ENCODE measurements at regions not wholly inside any gene's neighbourhood (a gene's known extent, or its start where the extent isn't known, plus 50 kb on each side); places are given as distances from the start of the nearest gene placed in this dataset.

DNA sequence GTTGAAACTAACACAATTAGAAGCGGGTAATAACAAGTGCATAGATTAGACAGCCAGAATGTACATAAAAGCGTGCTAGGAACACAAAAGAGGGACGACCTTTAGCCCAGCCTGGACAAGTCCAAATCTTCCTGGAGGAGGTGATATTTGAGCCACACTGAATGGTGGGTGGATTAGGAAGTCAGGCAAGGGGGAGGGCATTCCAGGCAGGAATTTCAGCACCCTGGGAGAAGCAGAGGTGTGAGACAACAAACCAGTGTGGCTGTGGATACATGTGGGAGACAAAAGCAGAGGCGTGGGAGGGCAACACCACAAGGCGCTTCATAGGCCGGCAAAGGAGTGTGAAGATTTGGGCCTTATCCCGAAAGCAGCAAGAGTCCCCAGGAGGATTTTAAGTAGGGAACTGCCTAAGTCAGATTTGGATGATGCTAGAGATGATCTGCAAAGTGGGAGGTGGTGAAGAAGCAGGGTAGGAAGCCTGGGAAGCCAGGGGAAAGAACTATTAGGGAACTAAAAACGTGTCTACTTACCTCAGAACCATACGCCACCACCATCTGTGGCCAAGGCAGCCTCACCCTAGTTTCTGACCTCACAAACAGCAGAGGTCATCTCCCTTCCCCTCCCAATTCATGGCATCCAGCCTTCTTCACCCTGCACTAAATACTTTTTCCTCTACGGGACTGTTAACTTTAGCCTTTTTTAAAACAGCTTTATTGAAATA is 81.8 kb downstream of the GLUL start (continued):
- TF ChIP-seq RXRB (CRISPR knock-in tag; IDR thresholded peaks at IDR 0.05; ENCODE audit: borderline replicate concordance) (peak; percentile 84), ZNF773 (CRISPR knock-in tag; IDR thresholded peaks at IDR 0.05; ENCODE audit: borderline replicate concordance) (no peak), ZBTB20 (CRISPR knock-in tag; IDR thresholded peaks at IDR 0.05; ENCODE audit: borderline replicate concordance, low read depth) (peak; percentile 52; the same call in 1 of the 2 replicates), ZNF792 (CRISPR knock-in tag; IDR thresholded peaks at IDR 0.05) (peak; percentile 49; the same call in 1 of the 2 replicates), PHF21A (CRISPR knock-in tag; IDR thresholded peaks at IDR 0.05) (peak; percentile 65), SMARCC2 (IDR thresholded peaks at IDR 0.05) (no peak), FOXJ3 (CRISPR knock-in tag; IDR thresholded peaks at IDR 0.05; ENCODE audit: borderline replicate concordance) (peak; percentile 69; the same call in 1 of the 2 replicates), ZFP82 (CRISPR knock-in tag; IDR thresholded peaks at IDR 0.05; ENCODE audit: borderline replicate concordance) (no peak), RXRA (CRISPR knock-in tag; IDR thresholded peaks at IDR 0.05) (peak; percentile 53; the same call in 1 of the 2 replicates), ZBTB7A (CRISPR knock-in tag; IDR thresholded peaks at IDR 0.05) (no peak), FOXA3 (CRISPR knock-in tag; IDR thresholded peaks at IDR 0.05) (peak; percentile 54; the same call in 1 of the 2 replicates), ZNF317 (CRISPR knock-in tag; IDR thresholded peaks at IDR 0.05) (0 out of 2 replicates have a peak, but pooled peaks have one; percentile 33), ZNF326 (CRISPR knock-in tag; IDR thresholded peaks at IDR 0.05; ENCODE audit: borderline replicate concordance) (no peak), U2AF2 (IDR thresholded peaks at IDR 0.05; ENCODE audit: low read depth, low read length) (no peak)
- TF ChIP-seq, protein P1, sequence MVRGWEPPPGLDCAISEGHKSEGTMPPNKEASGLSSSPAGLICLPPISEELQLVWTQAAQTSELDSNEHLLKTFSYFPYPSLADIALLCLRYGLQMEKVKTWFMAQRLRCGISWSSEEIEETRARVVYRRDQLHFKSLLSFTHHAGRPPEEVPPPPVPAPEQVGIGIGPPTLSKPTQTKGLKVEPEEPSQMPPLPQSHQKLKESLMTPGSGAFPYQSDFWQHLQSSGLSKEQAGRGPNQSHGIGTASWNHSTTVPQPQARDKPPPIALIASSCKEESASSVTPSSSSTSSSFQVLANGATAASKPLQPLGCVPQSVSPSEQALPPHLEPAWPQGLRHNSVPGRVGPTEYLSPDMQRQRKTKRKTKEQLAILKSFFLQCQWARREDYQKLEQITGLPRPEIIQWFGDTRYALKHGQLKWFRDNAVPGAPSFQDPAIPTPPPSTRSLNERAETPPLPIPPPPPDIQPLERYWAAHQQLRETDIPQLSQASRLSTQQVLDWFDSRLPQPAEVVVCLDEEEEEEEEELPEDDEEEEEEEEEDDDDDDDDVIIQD (CRISPR knock-in tag; IDR thresholded peaks at IDR 0.05; ENCODE audit: low read depth), result peak; percentile 51; the same call in 1 of the 2 replicates
- TF ChIP-seq, protein P2, sequence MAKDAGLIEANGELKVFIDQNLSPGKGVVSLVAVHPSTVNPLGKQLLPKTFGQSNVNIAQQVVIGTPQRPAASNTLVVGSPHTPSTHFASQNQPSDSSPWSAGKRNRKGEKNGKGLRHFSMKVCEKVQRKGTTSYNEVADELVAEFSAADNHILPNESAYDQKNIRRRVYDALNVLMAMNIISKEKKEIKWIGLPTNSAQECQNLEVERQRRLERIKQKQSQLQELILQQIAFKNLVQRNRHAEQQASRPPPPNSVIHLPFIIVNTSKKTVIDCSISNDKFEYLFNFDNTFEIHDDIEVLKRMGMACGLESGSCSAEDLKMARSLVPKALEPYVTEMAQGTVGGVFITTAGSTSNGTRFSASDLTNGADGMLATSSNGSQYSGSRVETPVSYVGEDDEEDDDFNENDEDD (CRISPR knock-in tag; IDR thresholded peaks at IDR 0.05; ENCODE audit: borderline replicate concordance), result peak; percentile 55; the same call in 1 of the 2 replicates
- TF ChIP-seq, protein P3, sequence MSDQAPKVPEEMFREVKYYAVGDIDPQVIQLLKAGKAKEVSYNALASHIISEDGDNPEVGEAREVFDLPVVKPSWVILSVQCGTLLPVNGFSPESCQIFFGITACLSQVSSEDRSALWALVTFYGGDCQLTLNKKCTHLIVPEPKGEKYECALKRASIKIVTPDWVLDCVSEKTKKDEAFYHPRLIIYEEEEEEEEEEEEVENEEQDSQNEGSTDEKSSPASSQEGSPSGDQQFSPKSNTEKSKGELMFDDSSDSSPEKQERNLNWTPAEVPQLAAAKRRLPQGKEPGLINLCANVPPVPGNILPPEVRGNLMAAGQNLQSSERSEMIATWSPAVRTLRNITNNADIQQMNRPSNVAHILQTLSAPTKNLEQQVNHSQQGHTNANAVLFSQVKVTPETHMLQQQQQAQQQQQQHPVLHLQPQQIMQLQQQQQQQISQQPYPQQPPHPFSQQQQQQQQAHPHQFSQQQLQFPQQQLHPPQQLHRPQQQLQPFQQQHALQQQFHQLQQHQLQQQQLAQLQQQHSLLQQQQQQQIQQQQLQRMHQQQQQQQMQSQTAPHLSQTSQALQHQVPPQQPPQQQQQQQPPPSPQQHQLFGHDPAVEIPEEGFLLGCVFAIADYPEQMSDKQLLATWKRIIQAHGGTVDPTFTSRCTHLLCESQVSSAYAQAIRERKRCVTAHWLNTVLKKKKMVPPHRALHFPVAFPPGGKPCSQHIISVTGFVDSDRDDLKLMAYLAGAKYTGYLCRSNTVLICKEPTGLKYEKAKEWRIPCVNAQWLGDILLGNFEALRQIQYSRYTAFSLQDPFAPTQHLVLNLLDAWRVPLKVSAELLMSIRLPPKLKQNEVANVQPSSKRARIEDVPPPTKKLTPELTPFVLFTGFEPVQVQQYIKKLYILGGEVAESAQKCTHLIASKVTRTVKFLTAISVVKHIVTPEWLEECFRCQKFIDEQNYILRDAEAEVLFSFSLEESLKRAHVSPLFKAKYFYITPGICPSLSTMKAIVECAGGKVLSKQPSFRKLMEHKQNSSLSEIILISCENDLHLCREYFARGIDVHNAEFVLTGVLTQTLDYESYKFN (CRISPR knock-in tag; conservative IDR thresholded peaks at IDR 0.05), result peak; percentile 92
- TF ChIP-seq, protein P4, sequence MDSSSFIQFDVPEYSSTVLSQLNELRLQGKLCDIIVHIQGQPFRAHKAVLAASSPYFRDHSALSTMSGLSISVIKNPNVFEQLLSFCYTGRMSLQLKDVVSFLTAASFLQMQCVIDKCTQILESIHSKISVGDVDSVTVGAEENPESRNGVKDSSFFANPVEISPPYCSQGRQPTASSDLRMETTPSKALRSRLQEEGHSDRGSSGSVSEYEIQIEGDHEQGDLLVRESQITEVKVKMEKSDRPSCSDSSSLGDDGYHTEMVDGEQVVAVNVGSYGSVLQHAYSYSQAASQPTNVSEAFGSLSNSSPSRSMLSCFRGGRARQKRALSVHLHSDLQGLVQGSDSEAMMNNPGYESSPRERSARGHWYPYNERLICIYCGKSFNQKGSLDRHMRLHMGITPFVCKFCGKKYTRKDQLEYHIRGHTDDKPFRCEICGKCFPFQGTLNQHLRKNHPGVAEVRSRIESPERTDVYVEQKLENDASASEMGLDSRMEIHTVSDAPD (CRISPR knock-in tag; IDR thresholded peaks at IDR 0.05), result 0 out of 2 replicates have a peak, but pooled peaks have one; percentile 21
- TF ChIP-seq, protein P5, sequence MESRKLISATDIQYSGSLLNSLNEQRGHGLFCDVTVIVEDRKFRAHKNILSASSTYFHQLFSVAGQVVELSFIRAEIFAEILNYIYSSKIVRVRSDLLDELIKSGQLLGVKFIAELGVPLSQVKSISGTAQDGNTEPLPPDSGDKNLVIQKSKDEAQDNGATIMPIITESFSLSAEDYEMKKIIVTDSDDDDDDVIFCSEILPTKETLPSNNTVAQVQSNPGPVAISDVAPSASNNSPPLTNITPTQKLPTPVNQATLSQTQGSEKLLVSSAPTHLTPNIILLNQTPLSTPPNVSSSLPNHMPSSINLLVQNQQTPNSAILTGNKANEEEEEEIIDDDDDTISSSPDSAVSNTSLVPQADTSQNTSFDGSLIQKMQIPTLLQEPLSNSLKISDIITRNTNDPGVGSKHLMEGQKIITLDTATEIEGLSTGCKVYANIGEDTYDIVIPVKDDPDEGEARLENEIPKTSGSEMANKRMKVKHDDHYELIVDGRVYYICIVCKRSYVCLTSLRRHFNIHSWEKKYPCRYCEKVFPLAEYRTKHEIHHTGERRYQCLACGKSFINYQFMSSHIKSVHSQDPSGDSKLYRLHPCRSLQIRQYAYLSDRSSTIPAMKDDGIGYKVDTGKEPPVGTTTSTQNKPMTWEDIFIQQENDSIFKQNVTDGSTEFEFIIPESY (CRISPR knock-in tag; IDR thresholded peaks at IDR 0.05), result no peak
